C4-2B (cell line): ENCODE measurements at regions not wholly inside any gene's neighbourhood (a gene's known extent, or its start where the extent isn't known, plus 50 kb on each side); places are given as distances from the start of the nearest gene placed in this dataset.

Experiments
- H3K27ac ChIP-seq: fragments of 450-650 bp; 2 replicates; pipeline ENCODE4 v1.5.1; 2017
- CTCF ChIP-seq: fragments of 450-650 bp; conservative IDR thresholded peaks from 2 replicates; pipeline ENCODE4 v1.5.1; 2017; ENCODE audit warnings: mild to moderate bottlenecking
- ZFX ChIP-seq: fragments of 450-650 bp; IDR thresholded peaks from 2 replicates; pipeline ENCODE4 v1.6.1; 2017

DNA sequence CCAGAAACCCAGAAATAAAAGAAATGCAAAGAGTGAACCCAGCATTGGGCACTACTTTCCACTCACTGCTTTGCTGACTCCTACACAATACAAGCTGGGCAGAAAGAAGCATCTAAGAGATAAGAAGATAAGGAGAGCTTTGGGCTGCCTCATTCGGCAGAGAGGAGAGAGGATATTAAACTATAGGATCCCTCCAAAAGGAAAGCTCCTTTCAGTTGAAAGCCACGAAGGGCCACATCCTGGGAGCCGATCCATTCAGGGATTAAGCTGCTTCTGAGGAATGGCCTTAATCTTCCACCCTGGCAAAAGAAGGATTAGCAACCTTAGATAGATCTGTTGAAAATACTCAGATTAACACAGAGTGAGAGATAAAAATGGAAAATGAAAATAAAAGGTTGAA, 274.9 kb upstream of the PPP2R3A start:
- TF ChIP-seq ZFX (no peak), CTCF (no peak)
- H3K27ac ChIP-seq: no peak overlapping the region

DNA sequence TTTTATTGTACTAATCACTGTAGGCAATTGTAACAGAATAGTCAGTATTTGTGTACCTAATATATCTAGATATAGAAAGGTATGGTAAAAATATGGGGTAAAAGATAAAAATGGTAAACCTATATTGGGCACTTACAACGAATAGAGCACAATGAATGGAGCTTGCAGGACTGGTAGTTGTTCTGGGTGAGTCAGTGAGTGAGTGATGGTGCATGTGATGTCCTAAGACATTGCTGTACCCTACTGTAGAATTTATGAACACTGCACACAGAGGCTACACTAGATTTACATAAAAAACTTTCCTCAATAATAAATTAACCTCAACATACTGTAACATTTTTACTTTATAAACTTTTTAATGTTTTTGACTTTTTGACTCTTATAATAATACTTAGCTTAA, 274.3 kb upstream of the PPP2R3A start:
- TF ChIP-seq CTCF: no peak
- TF ChIP-seq ZFX: no peak
- H3K27ac ChIP-seq: no peak overlapping the region

DNA sequence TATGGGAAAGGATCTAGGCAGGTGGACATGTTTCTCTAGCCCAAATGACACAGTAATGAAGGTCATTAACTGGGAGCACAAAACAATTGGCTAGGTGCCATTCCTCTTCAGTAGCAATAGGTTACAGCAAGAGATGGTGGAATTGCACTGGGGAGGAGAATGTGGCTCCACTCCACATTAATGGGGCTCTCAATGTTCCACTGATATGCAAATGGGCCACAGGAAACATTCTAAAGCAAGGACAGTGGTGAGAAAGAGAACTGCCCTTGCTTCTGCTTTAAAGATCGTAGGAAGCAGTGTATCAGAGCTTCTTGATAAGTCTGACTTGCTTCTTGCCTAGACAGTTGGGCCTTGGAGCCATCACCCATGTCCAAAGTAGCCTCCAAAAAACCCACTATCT, 271.4 kb upstream of the PPP2R3A start:
- no peak overlapping the region for H3K27ac ChIP-seq
- TF ChIP-seq ZFX (no peak), CTCF (no peak)

DNA sequence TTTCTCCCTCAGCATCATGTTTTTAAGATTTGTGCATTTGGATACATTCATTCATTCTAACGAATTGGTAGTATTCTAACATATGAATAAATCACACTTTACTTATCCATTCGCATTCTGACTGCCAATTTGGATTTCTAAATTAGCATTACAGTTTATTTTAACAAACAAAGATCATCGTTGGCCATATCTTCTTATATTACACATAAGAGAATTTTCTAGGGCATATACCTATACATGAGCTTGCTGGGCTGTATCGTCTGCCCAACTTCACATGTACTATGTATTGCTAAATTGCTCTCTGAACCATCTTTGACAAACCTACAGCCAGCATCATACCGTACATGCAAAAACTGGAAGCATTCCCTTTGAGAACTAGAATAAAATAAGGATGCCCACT, 265.8 kb upstream of the PPP2R3A start:
- no peak overlapping the region for H3K27ac ChIP-seq
- TF ChIP-seq ZFX (no peak), CTCF (no peak)

DNA sequence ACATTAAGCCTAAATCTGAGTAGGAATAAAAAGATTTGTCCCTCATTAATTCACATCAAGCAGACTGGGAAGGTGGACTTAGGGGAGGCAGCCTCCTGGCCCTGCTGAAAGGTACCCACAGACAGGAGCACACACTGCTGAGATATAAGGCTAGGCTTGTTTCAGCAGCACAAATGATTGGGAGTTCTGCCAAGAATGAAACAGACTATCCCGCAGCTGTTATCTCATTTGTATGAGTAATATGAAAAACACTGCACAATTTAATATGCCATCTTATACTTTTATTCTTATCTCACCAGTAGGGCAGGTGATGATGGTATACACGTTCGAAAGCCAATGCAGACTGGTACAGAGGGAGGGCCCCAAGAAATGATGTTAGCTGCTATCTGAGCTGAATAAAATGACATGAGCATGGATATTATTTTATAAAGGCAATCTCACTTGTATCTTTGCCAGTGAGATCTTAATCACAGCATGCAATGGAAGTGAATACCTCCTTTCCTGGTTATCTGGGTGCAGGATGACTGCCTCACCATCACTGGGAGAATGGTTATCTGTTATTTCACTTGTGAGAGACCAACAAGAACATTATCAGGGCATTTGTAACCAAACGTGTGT, 258.7 kb upstream of the PPP2R3A start:
- no peak overlapping the region for H3K27ac ChIP-seq
- no peak for TF ChIP-seq ZFX
- no peak for TF ChIP-seq CTCF

- TF ChIP-seq ZFX (no peak), CTCF (no peak)
- no peak overlapping the region for H3K27ac ChIP-seq
These were observed 246.1 kb upstream of the PPP2R3A start for GRCh38 chr3:135719449-135719848.

DNA sequence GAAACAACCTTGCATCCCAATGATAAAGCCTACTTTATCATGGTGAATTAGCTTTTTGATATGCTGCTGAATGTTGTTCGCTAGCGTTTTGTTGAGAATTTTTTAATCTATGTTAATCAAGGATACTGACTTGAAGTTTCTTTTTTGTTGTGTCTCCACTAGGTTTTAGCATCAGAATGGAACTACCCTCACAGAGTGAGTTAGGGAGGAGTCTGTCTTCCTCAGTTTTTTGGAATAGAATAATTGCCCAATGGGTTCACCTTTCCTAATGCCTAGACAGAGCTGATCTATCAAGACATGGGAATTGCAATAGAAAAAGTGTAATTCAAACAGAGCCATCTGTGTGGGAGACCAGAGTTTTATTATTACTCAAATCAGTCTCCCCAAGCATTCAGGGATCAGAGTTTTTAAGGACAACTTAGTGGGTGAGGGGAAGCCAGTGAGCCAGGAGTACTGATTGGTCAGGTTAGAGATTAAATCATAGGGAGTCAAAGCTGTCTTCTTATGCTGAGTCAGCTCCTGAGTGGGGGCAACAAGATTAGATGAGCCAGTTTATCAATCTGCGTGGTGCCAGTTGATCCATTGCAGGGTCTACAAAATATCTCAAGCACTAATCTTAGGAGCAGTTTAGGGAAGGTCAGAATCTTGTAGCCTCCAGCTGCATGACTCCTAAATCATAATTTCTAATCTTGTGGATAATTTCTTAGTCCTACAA, 237.4 kb upstream of the PPP2R3A start:
- TF ChIP-seq ZFX: no peak
- TF ChIP-seq CTCF: no peak
- H3K27ac ChIP-seq: no peak overlapping the region
